ENCODE measurements at regions not wholly inside any gene's neighbourhood (a gene's known extent, or its start where the extent isn't known, plus 50 kb on each side); places are given as distances from the start of the nearest gene placed in this dataset.

DNA sequence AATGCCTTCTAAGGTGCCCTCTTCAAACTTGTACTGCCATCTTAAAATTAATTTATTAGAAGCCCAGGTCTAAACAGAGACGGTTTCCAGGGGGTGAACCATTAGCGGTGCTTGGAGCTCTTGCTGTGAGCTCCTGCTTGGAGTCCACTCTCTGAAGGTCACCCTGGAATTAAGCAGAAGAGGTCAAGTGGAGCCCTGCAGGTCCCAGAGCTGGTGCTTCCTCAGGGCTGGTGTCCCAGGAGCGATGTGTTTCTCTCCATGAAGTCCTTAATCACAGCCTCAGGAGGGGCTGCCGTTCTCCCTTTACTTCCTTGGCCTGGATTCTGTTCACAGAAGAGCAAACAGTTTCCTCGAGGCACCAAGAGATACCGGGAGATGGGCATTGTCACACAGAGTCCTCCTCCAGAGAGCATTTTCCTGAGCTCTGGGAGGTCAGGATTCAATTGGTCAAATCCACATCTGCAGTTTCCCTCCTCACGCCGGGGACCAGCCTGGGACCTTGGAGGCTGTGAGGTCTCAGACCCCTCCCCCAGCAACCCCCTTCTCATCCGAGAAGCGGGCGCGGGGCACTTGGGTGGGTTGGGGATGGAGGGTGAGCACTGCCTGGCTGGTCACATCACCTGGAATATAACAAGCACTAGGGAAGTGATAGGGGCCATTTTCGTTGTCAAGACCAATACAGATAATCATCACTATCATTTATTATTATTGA is 310.4 kb downstream of the AJAP1 start (continued):
- TF ChIP-seq, protein P1, sequence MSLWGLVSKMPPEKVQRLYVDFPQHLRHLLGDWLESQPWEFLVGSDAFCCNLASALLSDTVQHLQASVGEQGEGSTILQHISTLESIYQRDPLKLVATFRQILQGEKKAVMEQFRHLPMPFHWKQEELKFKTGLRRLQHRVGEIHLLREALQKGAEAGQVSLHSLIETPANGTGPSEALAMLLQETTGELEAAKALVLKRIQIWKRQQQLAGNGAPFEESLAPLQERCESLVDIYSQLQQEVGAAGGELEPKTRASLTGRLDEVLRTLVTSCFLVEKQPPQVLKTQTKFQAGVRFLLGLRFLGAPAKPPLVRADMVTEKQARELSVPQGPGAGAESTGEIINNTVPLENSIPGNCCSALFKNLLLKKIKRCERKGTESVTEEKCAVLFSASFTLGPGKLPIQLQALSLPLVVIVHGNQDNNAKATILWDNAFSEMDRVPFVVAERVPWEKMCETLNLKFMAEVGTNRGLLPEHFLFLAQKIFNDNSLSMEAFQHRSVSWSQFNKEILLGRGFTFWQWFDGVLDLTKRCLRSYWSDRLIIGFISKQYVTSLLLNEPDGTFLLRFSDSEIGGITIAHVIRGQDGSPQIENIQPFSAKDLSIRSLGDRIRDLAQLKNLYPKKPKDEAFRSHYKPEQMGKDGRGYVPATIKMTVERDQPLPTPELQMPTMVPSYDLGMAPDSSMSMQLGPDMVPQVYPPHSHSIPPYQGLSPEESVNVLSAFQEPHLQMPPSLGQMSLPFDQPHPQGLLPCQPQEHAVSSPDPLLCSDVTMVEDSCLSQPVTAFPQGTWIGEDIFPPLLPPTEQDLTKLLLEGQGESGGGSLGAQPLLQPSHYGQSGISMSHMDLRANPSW (CRISPR knock-in tag; conservative IDR thresholded peaks at IDR 0.05; ENCODE audit: low read depth), result no peak
- TF ChIP-seq ZNF121 (CRISPR knock-in tag; IDR thresholded peaks at IDR 0.05), result no peak
- TF ChIP-seq MXD4 (CRISPR knock-in tag; IDR thresholded peaks at IDR 0.05; ENCODE audit: borderline replicate concordance), result no peak
- TF ChIP-seq NFYB (CRISPR knock-in tag; conservative IDR thresholded peaks at IDR 0.05; ENCODE audit: low read depth), result no peak
- TF ChIP-seq SP1 (CRISPR knock-in tag; conservative IDR thresholded peaks at IDR 0.05), result no peak
- no peak for TF ChIP-seq ATF6 (CRISPR knock-in tag; IDR thresholded peaks at IDR 0.05)
- no peak for TF ChIP-seq CREM (CRISPR knock-in tag; IDR thresholded peaks at IDR 0.05)
- TF ChIP-seq ZNF671 (CRISPR knock-in tag; IDR thresholded peaks at IDR 0.05), result no peak

DNA sequence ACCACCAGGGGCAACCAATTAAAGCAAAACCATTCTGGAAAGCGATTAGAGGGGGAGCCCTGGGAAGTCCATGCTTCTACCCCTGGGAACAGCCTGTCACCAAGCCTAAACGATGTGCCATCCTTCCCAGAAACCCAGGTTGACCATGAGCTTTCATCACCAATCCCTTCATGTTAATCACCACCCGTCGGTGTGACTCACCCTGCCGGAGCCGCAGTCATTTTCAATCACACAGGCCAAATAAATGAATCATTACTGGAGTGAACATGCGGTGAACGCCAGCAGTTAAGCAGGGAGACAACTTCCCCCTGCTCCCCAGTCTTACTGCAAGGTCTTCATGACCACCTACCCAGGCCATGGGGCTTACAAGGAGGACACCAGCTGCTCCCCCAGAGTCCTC is 308.8 kb downstream of the AJAP1 start:
- ChIA-PET CTCF (no interaction called here), POLR2A (no interaction called here)
- peaks cover 79% of the 10 kb centered on the region for H3K36me3 Mint-ChIP-seq
- H3K4me1 Mint-ChIP-seq, result no peaks in the 10 kb centered on the region
- no peak for TF ChIP-seq ZNF671 (CRISPR knock-in tag; IDR thresholded peaks at IDR 0.05)
- TF ChIP-seq IRF2 (CRISPR knock-in tag; IDR thresholded peaks at IDR 0.05; ENCODE audit: borderline replicate concordance, low read depth), result no peak
- no peak overlapping the region for H3K27ac Mint-ChIP-seq
- H3K4me3 Mint-ChIP-seq, result no peak overlapping the region
- ATAC-seq, result no peak
- peaks cover 73% of the 10 kb centered on the region for H3K9me3 Mint-ChIP-seq
- DNase-seq (ENCODE audit: low spot score), result no peak
- H3K27me3 Mint-ChIP-seq (ENCODE audit: low read depth), result peaks cover 27% of the 10 kb centered on the region

- CTCF ChIA-PET, result no interaction called here
- H3K27ac Mint-ChIP-seq, result no peak overlapping the region
Measured at GRCh38 chr1:4962836-4963235, 308.4 kb downstream of the AJAP1 start.

More at GRCh38 chr1:4962836-4963235, 308.4 kb downstream of the AJAP1 start:
- TF ChIP-seq ZNF423 (CRISPR knock-in tag; IDR thresholded peaks at IDR 0.05) (no peak), ZNF121 (CRISPR knock-in tag; IDR thresholded peaks at IDR 0.05) (no peak), USF1 (CRISPR knock-in tag; IDR thresholded peaks at IDR 0.05) (no peak), ZNF317 (CRISPR knock-in tag; IDR thresholded peaks at IDR 0.05; ENCODE audit: borderline replicate concordance, low read depth) (no peak), SOX15 (CRISPR knock-in tag; IDR thresholded peaks at IDR 0.05) (no peak), ZNF512 (CRISPR knock-in tag; IDR thresholded peaks at IDR 0.05; ENCODE audit: borderline replicate concordance) (no peak), ZBTB43 (CRISPR knock-in tag; IDR thresholded peaks at IDR 0.05) (no peak), ZNF219 (CRISPR knock-in tag; IDR thresholded peaks at IDR 0.05; ENCODE audit: borderline replicate concordance) (no peak), NR1H2 (CRISPR knock-in tag; IDR thresholded peaks at IDR 0.05) (no peak)
- TF ChIP-seq, protein P2, sequence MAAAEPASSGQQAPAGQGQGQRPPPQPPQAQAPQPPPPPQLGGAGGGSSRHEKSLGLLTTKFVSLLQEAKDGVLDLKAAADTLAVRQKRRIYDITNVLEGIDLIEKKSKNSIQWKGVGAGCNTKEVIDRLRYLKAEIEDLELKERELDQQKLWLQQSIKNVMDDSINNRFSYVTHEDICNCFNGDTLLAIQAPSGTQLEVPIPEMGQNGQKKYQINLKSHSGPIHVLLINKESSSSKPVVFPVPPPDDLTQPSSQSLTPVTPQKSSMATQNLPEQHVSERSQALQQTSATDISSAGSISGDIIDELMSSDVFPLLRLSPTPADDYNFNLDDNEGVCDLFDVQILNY (CRISPR knock-in tag; IDR thresholded peaks at IDR 0.05), result no peak
- TF ChIP-seq, protein P3, sequence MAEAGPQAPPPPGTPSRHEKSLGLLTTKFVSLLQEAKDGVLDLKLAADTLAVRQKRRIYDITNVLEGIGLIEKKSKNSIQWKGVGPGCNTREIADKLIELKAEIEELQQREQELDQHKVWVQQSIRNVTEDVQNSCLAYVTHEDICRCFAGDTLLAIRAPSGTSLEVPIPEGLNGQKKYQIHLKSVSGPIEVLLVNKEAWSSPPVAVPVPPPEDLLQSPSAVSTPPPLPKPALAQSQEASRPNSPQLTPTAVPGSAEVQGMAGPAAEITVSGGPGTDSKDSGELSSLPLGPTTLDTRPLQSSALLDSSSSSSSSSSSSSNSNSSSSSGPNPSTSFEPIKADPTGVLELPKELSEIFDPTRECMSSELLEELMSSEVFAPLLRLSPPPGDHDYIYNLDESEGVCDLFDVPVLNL (CRISPR knock-in tag; IDR thresholded peaks at IDR 0.05; ENCODE audit: borderline replicate concordance, low read depth), result no peak
- ATAC-seq (no peak), DNase-seq (ENCODE audit: low spot score) (no peak)
- POLR2A ChIA-PET, result no interaction called here
- Mint-ChIP-seq H3K36me3 (peaks cover 78% of the 10 kb centered on the region), H3K4me3 (no peak overlapping the region), H3K9me3 (peaks cover 71% of the 10 kb centered on the region), H3K27me3 (ENCODE audit: low read depth) (peaks cover 27% of the 10 kb centered on the region), H3K4me1 (no peaks in the 10 kb centered on the region)

Data from WTC11 (cell line).